Adrenal gland (tissue), 9 donors: ENCODE measurements at regions not wholly inside any gene's neighbourhood (a gene's known extent, or its start where the extent isn't known, plus 50 kb on each side); places are given as distances from the start of the nearest gene placed in this dataset.

Experiments
- DNase-seq, 7 donors: peaks; one replicate each; pipeline ENCODE4 v3.0.0-alpha.2; 2019 to 2020
- H3K27ac ChIP-seq, 5 donors: fragments of 200-600 bp; sonication (generic) in 4 of 5; 1 replicate in 3 of 5; 2 replicates in 2 of 5; pipeline versions ENCODE4 v1.5.1 to v1.8.0; 2016 to 2020; ENCODE audit warnings: mild to moderate bottlenecking in 1 of 5
- H3K27me3 ChIP-seq: fragments of 200-600 bp; 2 replicates; pipeline ENCODE4 v1.8.0; 2021
- H3K36me3 ChIP-seq, 2 donors: fragments of 200-600 bp; replicated peaks in 1 of 2; 1 replicate in 1 of 2; 2 replicates in 1 of 2; pipeline versions ENCODE4 v1.5.1 to v1.8.0; 2018 to 2022
- H3K4me1 ChIP-seq, 2 donors: fragments of 200-600 bp; replicated peaks in 1 of 2; 1 replicate in 1 of 2; 2 replicates in 1 of 2; pipeline versions ENCODE4 v1.5.1 to v1.8.0; 2018 to 2021
- H3K4me3 ChIP-seq, 4 donors: fragments of 200-600 bp; sonication (generic) in 3 of 4; one replicate each; pipeline ENCODE4 v1.5.1; 2016 to 2018
- H3K9me3 ChIP-seq, 3 donors: fragments of 200-600 bp; sonication (generic) in 1 of 3; replicated peaks in 1 of 3; 1 replicate in 2 of 3; 2 replicates in 1 of 3; pipeline versions ENCODE4 v1.5.1 to v1.8.0; 2016 to 2021
- CTCF ChIP-seq, 6 experiments: fragments of 450-650 bp in 4 of 6; fragments of 200-600 bp in 2 of 6; sonication (generic) in 1 of 6; IDR thresholded peaks; 1 replicate in 5 of 6; 2 replicates in 1 of 6; pipeline versions ENCODE4 v1.5.1 to v1.8.0; 2016 to 2021; ENCODE audit warnings: antibody characterized with exemption in 6 of 6, mild to moderate bottlenecking in 2 of 6, moderate library complexity in 1 of 6
- POLR2A ChIP-seq, 2 donors: fragments of 450-650 bp; IDR thresholded peaks; one replicate each; pipeline ENCODE4 v1.6.1; 2017; ENCODE audit warnings: antibody characterized with exemption in 2 of 2, mild to moderate bottlenecking in 2 of 2, moderate library complexity in 1 of 2
- WGBS, 4 donors: extraction: QIAGEN DNeasy Blood & Tissue Kit in 2 of 4; methylation state at CpG; one replicate each; pipeline versions ENCODE4 v1.1.5 to v1.1.7; 2013 to 2017; 5-methylcytosine and 5-hydroxymethylcytosine counted together
- intact Hi-C, 2 donors: fragments of 100-400 bp; cut with DNase I; formaldehyde crosslinking; loops; one replicate each; pipeline versions ENCODE4 v1.14.1 to v1.15.0; 2022 to 2023
- donor health status: healthy with polysubstance abuse.
- donor health status: Bipolar disorder and iron deficiency.
- donor health status: DM: yes; HTN: yes; CAD: no.
- donor health status: DM: no; HTN: no; CAD: no.
- donor health status: DM: no; HTN: no; CAD: no.

GRCh38 chr12:9335867-9336266 lies 127.7 kb upstream of the PZP start:
- no peaks in the 10 kb centered on the region for H3K4me1 ChIP-seq
- TF ChIP-seq CTCF (IDR thresholded peaks at IDR 0.05) (no peak), POLR2A (IDR thresholded peaks at IDR 0.05) (no peak)
- H3K4me3 ChIP-seq = no peak overlapping the region
- no peak for DNase-seq
- H3K36me3 ChIP-seq = no peaks in the 10 kb centered on the region
- WGBS, 4 donors = 31 to 63% (median 51%) methylated on average over 5 of the region's 5 CpGs
- no peaks in the 10 kb centered on the region for H3K27me3 ChIP-seq
- H3K27ac ChIP-seq = no peak overlapping the region
- H3K9me3 ChIP-seq = no peaks in the 10 kb centered on the region
- intact Hi-C loops = no loop called here

- H3K9me3 ChIP-seq = no peaks in the 10 kb centered on the region
- intact Hi-C loops = loop anchor here in 1 of 2 donors (5.0 kb wide), 1 partner anchor 297 kb away; no protein-coding TSS in a partner anchor
- DNase-seq = no peak
- TF ChIP-seq POLR2A (IDR thresholded peaks at IDR 0.05) (no peak), CTCF (IDR thresholded peaks at IDR 0.05) (no peak)
- H3K36me3 ChIP-seq = no peaks in the 10 kb centered on the region
- H3K27ac ChIP-seq = no peak overlapping the region
- no peak overlapping the region for H3K4me3 ChIP-seq
- no peaks in the 10 kb centered on the region for H3K27me3 ChIP-seq
- H3K4me1 ChIP-seq = no peaks in the 10 kb centered on the region
- 80 to 88% (median 84%) methylated on average over 4 to 5 of the region's 5 CpGs for WGBS, 4 donors
Measured at GRCh38 chr12:9334964-9335363, 126.8 kb upstream of the PZP start.

- WGBS, 4 donors = 81 to 86% (median 83%) methylated on average over 12 of the region's 12 CpGs
- intact Hi-C loops = loop anchor here in 1 of 2 donors (5.0 kb wide), 1 partner anchor 298 kb away; no protein-coding TSS in a partner anchor
- no peak overlapping the region for H3K27ac ChIP-seq
- no peaks in the 10 kb centered on the region for H3K4me1 ChIP-seq
- no peaks in the 10 kb centered on the region for H3K27me3 ChIP-seq
- no peaks in the 10 kb centered on the region for H3K9me3 ChIP-seq
- H3K36me3 ChIP-seq = no peaks in the 10 kb centered on the region
- TF ChIP-seq POLR2A (IDR thresholded peaks at IDR 0.05) (no peak), CTCF (IDR thresholded peaks at IDR 0.05) (no peak)
- no peak overlapping the region for H3K4me3 ChIP-seq
- no peak for DNase-seq
Measured at GRCh38 chr12:9334041-9334692, 126.0 kb upstream of the PZP start.

- TF ChIP-seq POLR2A (IDR thresholded peaks at IDR 0.05) = no peak
- TF ChIP-seq CTCF (IDR thresholded peaks at IDR 0.05) = no peak
- no peak overlapping the region for H3K27ac ChIP-seq
- no peaks in the 10 kb centered on the region for H3K36me3 ChIP-seq
- no peaks in the 10 kb centered on the region for H3K4me1 ChIP-seq
- intact Hi-C loops = loop anchor here in 1 of 2 donors (5.0 kb wide), 1 partner anchor 299 kb away; no protein-coding TSS in a partner anchor
- no peak overlapping the region for H3K4me3 ChIP-seq
- H3K27me3 ChIP-seq = no peaks in the 10 kb centered on the region
- H3K9me3 ChIP-seq = no peaks in the 10 kb centered on the region
- no peak for DNase-seq
- WGBS, 4 donors = 75 to 87% (median 81%) methylated on average over 4 of the region's 4 CpGs
Measured at GRCh38 chr12:9333161-9333560, 125.0 kb upstream of the PZP start.
